ENCODE measurements at regions not wholly inside any gene's neighbourhood (a gene's known extent, or its start where the extent isn't known, plus 50 kb on each side); places are given as distances from the start of the nearest gene placed in this dataset.
"Not testable (repeated sequence)": the region's sequence is repeated elsewhere in the genome, so short reads cannot be mapped to it uniquely, and the experiment has no call there.

GRCh38 chr13:90946125-90946524, 401.4 kb upstream of the MIR17HG start:
- not testable (repeated sequence) for DNase-seq

GRCh38 chr13:90947976-90948375, 399.5 kb upstream of the MIR17HG start:
- DNase-seq = no peak

GRCh38 chr13:90950160-90950559, 397.3 kb upstream of the MIR17HG start:
- DNase-seq = no peak

GRCh38 chr13:90951663-90952062, 395.8 kb upstream of the MIR17HG start:
- no peak for DNase-seq

- DNase-seq = no peak
Observed at GRCh38 chr13:90952326-90952725, 395.2 kb upstream of the MIR17HG start.

- no peak for DNase-seq
Observed at GRCh38 chr13:90954605-90955195, 392.8 kb upstream of the MIR17HG start.

GRCh38 chr13:90956031-90956430, 391.5 kb upstream of the MIR17HG start:
- no peak for DNase-seq

GRCh38 chr13:90958866-90959265, 388.6 kb upstream of the MIR17HG start:
- no peak for DNase-seq

GRCh38 chr13:90968166-90968904, 379.2 kb upstream of the MIR17HG start:
- DNase-seq = no peak

GRCh38 chr13:90974249-90974975, 373.1 kb upstream of the MIR17HG start:
- DNase-seq = no peak

GRCh38 chr13:90979059-90979458, 368.4 kb upstream of the MIR17HG start:
- no peak for DNase-seq

GRCh38 chr13:90984756-90985155, 362.7 kb upstream of the MIR17HG start:
- DNase-seq = no peak

GRCh38 chr13:90995001-90995400, 352.5 kb upstream of the MIR17HG start:
- DNase-seq = no peak

GRCh38 chr13:90995614-90996013, 351.9 kb upstream of the MIR17HG start:
- DNase-seq = no peak

GRCh38 chr13:90997951-90998350, 349.5 kb upstream of the MIR17HG start:
- no peak for DNase-seq

- no peak for DNase-seq
Observed at GRCh38 chr13:90999401-90999800, 348.1 kb upstream of the MIR17HG start.

GRCh38 chr13:91001371-91001770, 346.1 kb upstream of the MIR17HG start:
- DNase-seq = no peak

GRCh38 chr13:91014696-91015095, 332.8 kb upstream of the MIR17HG start:
- DNase-seq = no peak

GRCh38 chr13:91017031-91017668, 330.3 kb upstream of the MIR17HG start:
- DNase-seq = no peak

GRCh38 chr13:91017669-91018053, 329.8 kb upstream of the MIR17HG start:
- no peak for DNase-seq

GRCh38 chr13:91020461-91021034, 326.9 kb upstream of the MIR17HG start:
- no peak for DNase-seq

GRCh38 chr13:91024157-91024792, 323.2 kb upstream of the MIR17HG start:
- no peak for DNase-seq

GRCh38 chr13:91025442-91025841, 322.0 kb upstream of the MIR17HG start:
- DNase-seq = no peak

All from CD4-positive, alpha-beta T cell treated with Interleukin-10 for 1 hour (primary cell).